ENCODE measurements at regions not wholly inside any gene's neighbourhood (a gene's known extent, or its start where the extent isn't known, plus 50 kb on each side); places are given as distances from the start of the nearest gene placed in this dataset.

- H3K36me3 Mint-ChIP-seq: peaks cover 2% of the 10 kb centered on the region
Observed at GRCh38 chr10:15462253-15462897, 91.3 kb upstream of the FAM171A1 start.

DNA sequence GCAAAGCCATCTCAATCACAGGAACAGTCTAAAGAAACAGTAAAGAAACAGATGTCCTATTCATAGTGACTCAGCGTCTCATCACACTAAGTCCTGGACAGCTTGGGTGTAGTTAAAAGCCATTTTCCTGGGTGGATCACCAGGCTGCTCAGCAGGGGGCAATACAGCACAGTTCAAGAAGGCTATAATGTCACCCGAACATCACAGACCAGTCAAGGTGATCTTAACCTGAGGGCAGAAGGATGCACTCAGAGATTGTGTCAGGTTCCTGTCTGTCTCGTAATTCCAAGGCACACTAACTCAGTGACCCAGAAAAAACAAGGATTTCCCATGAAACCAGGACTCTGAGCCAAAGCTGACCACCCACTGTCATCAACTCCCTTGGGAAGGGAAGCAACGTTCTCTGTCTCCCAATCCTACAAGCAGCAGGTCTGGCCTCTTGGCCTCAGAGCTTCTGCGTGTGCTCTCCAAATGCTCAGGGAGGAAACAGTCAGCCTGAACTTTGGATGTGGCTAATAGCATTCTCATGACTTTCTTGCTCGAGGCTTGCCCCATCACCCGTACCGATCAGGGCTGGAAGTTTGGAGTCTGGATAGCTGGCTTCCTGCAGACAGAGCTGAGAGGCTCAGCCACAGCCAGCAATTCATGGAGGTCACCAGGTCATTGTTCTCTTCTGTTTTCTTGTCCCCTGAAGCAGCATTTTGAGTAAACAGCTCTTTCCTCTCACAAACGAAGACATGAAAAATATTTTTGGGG is 90.4 kb upstream of the FAM171A1 start:
- intact Hi-C loops (cut with micrococcal nuclease): no loop called here
- no peak overlapping the region for H3K27ac Mint-ChIP-seq
- CTCF ChIA-PET: no interaction called here
- DNase-seq: no peak
- H3K9me3 Mint-ChIP-seq: peaks cover 5% of the 10 kb centered on the region
- POLR2A ChIA-PET: no interaction called here
- peaks cover 7% of the 10 kb centered on the region for H3K4me1 Mint-ChIP-seq (ENCODE audit: low read depth)
- H3K4me3 Mint-ChIP-seq: no peak overlapping the region
- H3K36me3 Mint-ChIP-seq: peaks cover 2% of the 10 kb centered on the region
- peaks cover 15% of the 10 kb centered on the region for H3K27me3 Mint-ChIP-seq

More at GRCh38 chr10:15462253-15462897, 91.3 kb upstream of the FAM171A1 start:
- intact Hi-C loops (cut with micrococcal nuclease): no loop called here
- Mint-ChIP-seq H3K9me3 (peaks cover 5% of the 10 kb centered on the region), H3K27ac (no peak overlapping the region), H3K4me3 (no peak overlapping the region), H3K4me1 (ENCODE audit: low read depth) (peaks cover 7% of the 10 kb centered on the region), H3K27me3 (peaks cover 12% of the 10 kb centered on the region)
- no peak for DNase-seq
- ChIA-PET CTCF (no interaction called here), POLR2A (no interaction called here)

GRCh38 chr10:15460661-15461060 is 89.6 kb upstream of the FAM171A1 start:
- ChIA-PET CTCF (no interaction called here), POLR2A (no interaction called here)
- H3K4me3 Mint-ChIP-seq: no peak overlapping the region
- H3K9me3 Mint-ChIP-seq: peaks cover 5% of the 10 kb centered on the region
- no peak for DNase-seq
- H3K27ac Mint-ChIP-seq: no peak overlapping the region
- H3K4me1 Mint-ChIP-seq (ENCODE audit: low read depth): peaks cover 7% of the 10 kb centered on the region
- peaks cover 15% of the 10 kb centered on the region for H3K27me3 Mint-ChIP-seq
- intact Hi-C loops (cut with micrococcal nuclease): no loop called here
- peaks cover 2% of the 10 kb centered on the region for H3K36me3 Mint-ChIP-seq

- Mint-ChIP-seq H3K4me3 (no peak overlapping the region), H3K36me3 (no peaks in the 10 kb centered on the region), H3K27me3 (peaks cover 7% of the 10 kb centered on the region), H3K27ac (no peak overlapping the region), H3K9me3 (peaks cover 5% of the 10 kb centered on the region), H3K4me1 (ENCODE audit: low read depth) (peaks cover 7% of the 10 kb centered on the region)
- intact Hi-C loops (cut with micrococcal nuclease): no loop called here
- POLR2A ChIA-PET: no interaction called here
- CTCF ChIA-PET: no interaction called here
- DNase-seq: no peak
Observed at GRCh38 chr10:15459218-15459617, 88.1 kb upstream of the FAM171A1 start.

GRCh38 chr10:15457382-15457781 is 86.3 kb upstream of the FAM171A1 start:
- Mint-ChIP-seq H3K36me3 (no peaks in the 10 kb centered on the region), H3K27ac (no peak overlapping the region), H3K27me3 (peaks cover 17% of the 10 kb centered on the region), H3K9me3 (no peaks in the 10 kb centered on the region), H3K4me3 (no peak overlapping the region), H3K4me1 (ENCODE audit: low read depth) (peaks cover 7% of the 10 kb centered on the region)
- intact Hi-C loops (cut with micrococcal nuclease): no loop called here
- CTCF ChIA-PET: interaction anchor here (1.0 kb wide), 1 partner anchor 24 kb away, joined by 3 read pairs; no protein-coding TSS in a partner anchor
- DNase-seq: no peak
- POLR2A ChIA-PET: no interaction called here

GRCh38 chr10:15455456-15455855 is 84.4 kb upstream of the FAM171A1 start:
- CTCF ChIA-PET: no interaction called here
- POLR2A ChIA-PET: no interaction called here
- no peak overlapping the region for H3K27ac Mint-ChIP-seq
- peaks cover 28% of the 10 kb centered on the region for H3K27me3 Mint-ChIP-seq
- intact Hi-C loops (cut with micrococcal nuclease): no loop called here
- H3K9me3 Mint-ChIP-seq: no peaks in the 10 kb centered on the region
- H3K4me3 Mint-ChIP-seq: no peak overlapping the region
- DNase-seq: no peak
- H3K4me1 Mint-ChIP-seq (ENCODE audit: low read depth): peaks cover 7% of the 10 kb centered on the region
- H3K36me3 Mint-ChIP-seq: no peaks in the 10 kb centered on the region

DNA sequence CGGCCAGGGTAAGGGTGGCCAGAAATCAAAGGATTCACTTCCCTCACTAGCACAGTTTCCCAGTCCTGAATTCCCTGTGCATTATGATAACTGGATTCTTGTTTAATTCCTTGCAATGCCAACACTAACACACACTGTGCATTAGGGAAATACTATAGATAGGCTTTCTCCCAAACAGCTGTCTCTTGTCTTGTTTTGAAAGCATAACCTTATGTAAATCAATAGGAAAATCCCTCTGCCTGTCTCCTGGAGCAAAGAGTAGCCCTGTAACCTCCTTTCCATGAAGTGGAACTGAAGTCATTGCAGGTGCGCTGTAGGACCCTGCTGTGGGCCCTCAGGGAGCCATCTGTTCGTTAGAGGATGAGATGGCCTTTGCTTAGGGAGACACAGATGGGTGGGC is 82.8 kb upstream of the FAM171A1 start:
- Mint-ChIP-seq H3K4me1 (ENCODE audit: low read depth) (peaks cover 7% of the 10 kb centered on the region), H3K9me3 (no peaks in the 10 kb centered on the region), H3K27ac (no peak overlapping the region), H3K27me3 (peaks cover 28% of the 10 kb centered on the region), H3K36me3 (no peaks in the 10 kb centered on the region), H3K4me3 (no peak overlapping the region)
- ChIA-PET POLR2A (no interaction called here), CTCF (no interaction called here)
- DNase-seq: no peak
- intact Hi-C loops (cut with micrococcal nuclease): no loop called here

DNA sequence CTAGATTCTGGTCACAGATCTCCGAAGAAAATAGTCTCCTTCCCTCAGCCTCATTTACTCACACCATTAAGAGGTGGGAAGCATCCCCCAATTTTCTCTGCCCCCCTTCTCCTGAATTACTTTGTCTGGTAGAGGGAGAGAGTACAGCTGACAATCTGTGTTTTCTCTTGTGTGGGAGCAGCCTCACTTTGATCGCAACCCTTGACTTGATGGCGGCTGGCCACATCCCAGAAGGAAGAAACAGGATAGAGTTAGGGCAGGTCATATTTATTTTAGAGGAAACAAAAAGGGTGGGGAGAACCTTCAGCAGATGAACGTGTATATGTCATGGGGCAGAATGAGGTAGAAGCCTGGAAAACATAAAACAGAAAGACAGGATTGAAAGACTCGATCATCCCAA is 82.4 kb upstream of the FAM171A1 start:
- intact Hi-C loops (cut with micrococcal nuclease): no loop called here
- H3K4me3 Mint-ChIP-seq: no peak overlapping the region
- H3K27me3 Mint-ChIP-seq: peaks cover 28% of the 10 kb centered on the region
- ChIA-PET POLR2A (no interaction called here), CTCF (no interaction called here)
- H3K36me3 Mint-ChIP-seq: no peaks in the 10 kb centered on the region
- no peak for DNase-seq
- H3K27ac Mint-ChIP-seq: no peak overlapping the region
- H3K9me3 Mint-ChIP-seq: no peaks in the 10 kb centered on the region
- H3K4me1 Mint-ChIP-seq (ENCODE audit: low read depth): peaks cover 3% of the 10 kb centered on the region

- Mint-ChIP-seq H3K4me3 (no peak overlapping the region), H3K27ac (no peak overlapping the region), H3K4me1 (ENCODE audit: low read depth) (no peaks in the 10 kb centered on the region), H3K9me3 (no peaks in the 10 kb centered on the region), H3K27me3 (peaks cover 27% of the 10 kb centered on the region), H3K36me3 (no peaks in the 10 kb centered on the region)
- DNase-seq: no peak
- POLR2A ChIA-PET: no interaction called here
- intact Hi-C loops (cut with micrococcal nuclease): no loop called here
- CTCF ChIA-PET: no interaction called here
Observed at GRCh38 chr10:15452545-15452944, 81.5 kb upstream of the FAM171A1 start.

DNA sequence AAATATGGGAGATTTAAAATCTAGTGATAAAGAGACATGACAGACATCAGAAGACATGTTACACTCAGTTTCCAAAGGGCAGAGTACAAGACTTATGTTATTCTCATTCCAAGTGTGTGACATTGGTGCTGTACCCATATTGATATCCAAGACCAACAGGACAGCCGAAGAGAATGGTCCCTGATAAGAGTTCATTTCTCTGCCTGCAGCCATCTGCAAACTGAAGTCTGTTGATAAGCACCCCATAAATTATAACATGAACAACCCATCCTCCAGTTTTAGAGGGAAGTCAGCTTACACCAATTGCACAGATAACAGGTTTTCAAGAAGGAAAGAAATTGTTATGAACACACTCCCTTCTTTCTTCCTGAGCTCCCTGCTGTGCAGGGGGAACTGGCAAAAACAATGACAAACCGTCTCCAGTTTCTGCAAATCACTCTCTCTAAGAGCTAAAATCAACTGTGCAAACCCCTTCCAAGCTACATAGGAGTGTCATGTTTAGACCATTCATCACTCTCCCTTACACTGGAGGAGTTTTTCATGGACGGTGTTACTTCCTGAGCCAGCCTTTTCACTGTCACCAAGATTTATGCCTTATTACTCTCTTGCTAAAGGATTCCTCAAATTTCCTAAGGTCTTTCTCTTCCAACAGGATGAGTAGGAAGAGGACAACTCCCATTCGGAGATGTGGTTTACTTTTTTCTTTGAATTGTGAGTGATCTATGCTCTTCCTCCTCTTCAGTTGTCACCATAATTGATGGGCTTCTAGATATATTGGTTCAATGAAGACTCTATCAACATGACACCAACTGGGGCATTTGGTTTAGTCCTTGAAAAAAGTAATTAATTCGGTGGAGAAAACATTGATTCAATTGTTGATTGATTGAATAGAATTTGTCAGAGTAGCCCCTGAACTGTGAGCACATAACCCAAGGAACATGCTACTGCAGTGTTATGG is 80.3 kb upstream of the FAM171A1 start:
- ChIA-PET CTCF (no interaction called here), POLR2A (no interaction called here)
- Mint-ChIP-seq H3K4me3 (no peak overlapping the region), H3K27me3 (peaks cover 22% of the 10 kb centered on the region), H3K27ac (no peak overlapping the region), H3K4me1 (ENCODE audit: low read depth) (no peaks in the 10 kb centered on the region), H3K36me3 (no peaks in the 10 kb centered on the region), H3K9me3 (no peaks in the 10 kb centered on the region)
- intact Hi-C loops (cut with micrococcal nuclease): no loop called here
- DNase-seq: no peak

DNA sequence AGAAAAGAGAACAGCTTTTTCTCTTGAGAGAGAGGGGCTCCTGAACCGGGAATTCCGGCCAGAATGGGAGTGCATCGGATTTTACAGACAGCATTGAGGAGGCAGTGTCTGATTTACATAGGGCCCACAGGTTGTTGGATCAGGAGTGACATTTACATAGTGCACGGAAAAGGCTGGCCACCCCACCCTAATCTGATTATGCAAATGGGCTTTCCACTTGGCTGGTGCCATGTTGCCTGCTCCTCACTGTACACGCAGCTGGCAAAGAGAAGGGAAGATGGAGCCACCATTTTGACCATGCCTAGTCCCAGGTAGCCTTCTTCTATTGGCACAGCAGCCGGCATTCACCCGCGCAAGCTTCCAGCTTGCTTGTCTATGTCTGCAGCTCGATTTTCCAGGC is 77.5 kb upstream of the FAM171A1 start:
- intact Hi-C loops (cut with micrococcal nuclease): no loop called here
- Mint-ChIP-seq H3K4me1 (ENCODE audit: low read depth) (no peaks in the 10 kb centered on the region), H3K9me3 (no peaks in the 10 kb centered on the region), H3K27ac (no peak overlapping the region), H3K4me3 (no peak overlapping the region), H3K36me3 (no peaks in the 10 kb centered on the region), H3K27me3 (peaks cover 25% of the 10 kb centered on the region)
- DNase-seq: no peak
- ChIA-PET POLR2A (no interaction called here), CTCF (no interaction called here)

GRCh38 chr10:15445006-15445390 is 73.9 kb upstream of the FAM171A1 start:
- H3K9me3 Mint-ChIP-seq: no peaks in the 10 kb centered on the region
- intact Hi-C loops (cut with micrococcal nuclease): no loop called here
- no peak overlapping the region for H3K27ac Mint-ChIP-seq
- POLR2A ChIA-PET: no interaction called here
- CTCF ChIA-PET: interaction anchor here (0.8 to 2.0 kb wide), 3 partner anchors 11 to 29 kb away, joined by 3 to 6 read pairs (median 3); no protein-coding TSS in a partner anchor
- no peak overlapping the region for H3K4me3 Mint-ChIP-seq
- peaks cover 18% of the 10 kb centered on the region for H3K27me3 Mint-ChIP-seq
- no peaks in the 10 kb centered on the region for H3K4me1 Mint-ChIP-seq (ENCODE audit: low read depth)
- DNase-seq: no peak
- H3K36me3 Mint-ChIP-seq: no peaks in the 10 kb centered on the region

Data from activated CD4-positive, alpha-beta memory T cell treated with anti-CD3 and anti-CD28 coated beads for 36 hours (primary cell).